G401 (cell line): ENCODE measurements at regions not wholly inside any gene's neighbourhood (a gene's known extent, or its start where the extent isn't known, plus 50 kb on each side); places are given as distances from the start of the nearest gene placed in this dataset.
"Not testable (repeated sequence)": the region's sequence is repeated elsewhere in the genome, so short reads cannot be mapped to it uniquely, and the experiment has no call there.

Experiments used
- DNase-seq: peaks from one replicate; pipeline ENCODE4 v3.0.0-alpha.2; 2015; ENCODE audit warnings: low spot score
- in situ Hi-C: cut with HindIII; loops from 2 replicates; pipeline ENCODE4 v1.10.0; 2016; ENCODE audit warnings: low sequenced_read_pairs, mixed read lengths

- in situ Hi-C loops = not testable (repeated sequence)
Measured at GRCh38 chrX:71822314-71822713, 59.2 kb downstream of the CXorf49B start.

GRCh38 chrX:71823391-71824057 lies 60.4 kb downstream of the CXorf49B start:
- in situ Hi-C loops = no loop called here

More at GRCh38 chrX:71822314-71822713, 59.2 kb downstream of the CXorf49B start:
- DNase-seq = not testable (repeated sequence)

GRCh38 chrX:71828086-71828485 lies 64.9 kb downstream of the CXorf49B start:
- in situ Hi-C loops = no loop called here
- no peak for DNase-seq

More at GRCh38 chrX:71823391-71824057, 60.4 kb downstream of the CXorf49B start:
- no peak for DNase-seq

GRCh38 chrX:71838092-71838491 lies 72.6 kb upstream of the NHSL2 start:
- in situ Hi-C loops, DNase-seq: not testable (repeated sequence)

- no peak for DNase-seq
- in situ Hi-C loops = no loop called here
Measured at GRCh38 chrX:71846429-71846828, 64.2 kb upstream of the NHSL2 start.

- in situ Hi-C loops = no loop called here
- no peak for DNase-seq
Measured at GRCh38 chrX:71852182-71852581, 58.5 kb upstream of the NHSL2 start.

- in situ Hi-C loops = no loop called here
- peak; percentile 73 for DNase-seq
Measured at GRCh38 chrX:71859637-71860036, 51.0 kb upstream of the NHSL2 start.
